Gastroesophageal sphincter (tissue), 3 donors: ENCODE measurements at regions not wholly inside any gene's neighbourhood (a gene's known extent, or its start where the extent isn't known, plus 50 kb on each side); places are given as distances from the start of the nearest gene placed in this dataset.

Source experiments
- EP300 ChIP-seq: sonication (generic); formaldehyde crosslinking; IDR thresholded peaks from one replicate; pipeline ENCODE4 v1.6.1; 2017; ENCODE audit warnings: antibody characterized with exemption, mild to moderate bottlenecking
- POLR2A ChIP-seq, 2 donors: fragments of 450-650 bp; IDR thresholded peaks; one replicate each; pipeline ENCODE4 v1.6.1; 2017; ENCODE audit warnings: antibody characterized with exemption in 2 of 2, mild to moderate bottlenecking in 2 of 2, moderate library complexity in 1 of 2
- POLR2AphosphoS5 ChIP-seq: sonication (generic); formaldehyde crosslinking; IDR thresholded peaks from one replicate; pipeline ENCODE4 v1.6.1; 2017; ENCODE audit warnings: antibody characterized with exemption
- TF ChIP-seq, protein P1 (sequence below), 4 experiments: fragments of 200-600 bp in 2 of 4; fragments of 450-650 bp in 2 of 4; sonication (generic) in 1 of 4; IDR thresholded peaks; one replicate each; pipeline ENCODE4 v1.5.1; 2017 to 2019; ENCODE audit warnings: antibody characterized with exemption in 4 of 4, mild to moderate bottlenecking in 2 of 4, moderate library complexity in 2 of 4

DNA sequence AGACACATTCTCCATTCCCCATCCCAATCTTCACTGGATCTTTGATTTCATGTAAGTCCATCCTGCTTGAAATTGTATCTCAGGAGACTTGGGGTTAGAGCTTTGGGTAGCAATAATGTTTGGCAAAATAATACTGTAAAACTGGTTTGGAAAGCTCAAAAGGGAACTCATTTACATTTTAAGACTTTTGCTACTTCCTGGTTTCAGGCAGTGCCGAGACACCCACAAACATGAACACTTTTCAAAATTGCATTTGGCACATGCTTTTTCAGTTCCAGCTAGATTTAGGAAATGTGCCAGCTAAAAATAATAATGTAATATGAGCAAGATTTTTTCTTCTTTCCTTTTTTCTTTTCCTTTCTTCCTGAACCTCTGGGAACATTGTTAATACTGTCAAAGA, 145.7 kb upstream of the CBLB start:
- TF ChIP-seq, protein P1, sequence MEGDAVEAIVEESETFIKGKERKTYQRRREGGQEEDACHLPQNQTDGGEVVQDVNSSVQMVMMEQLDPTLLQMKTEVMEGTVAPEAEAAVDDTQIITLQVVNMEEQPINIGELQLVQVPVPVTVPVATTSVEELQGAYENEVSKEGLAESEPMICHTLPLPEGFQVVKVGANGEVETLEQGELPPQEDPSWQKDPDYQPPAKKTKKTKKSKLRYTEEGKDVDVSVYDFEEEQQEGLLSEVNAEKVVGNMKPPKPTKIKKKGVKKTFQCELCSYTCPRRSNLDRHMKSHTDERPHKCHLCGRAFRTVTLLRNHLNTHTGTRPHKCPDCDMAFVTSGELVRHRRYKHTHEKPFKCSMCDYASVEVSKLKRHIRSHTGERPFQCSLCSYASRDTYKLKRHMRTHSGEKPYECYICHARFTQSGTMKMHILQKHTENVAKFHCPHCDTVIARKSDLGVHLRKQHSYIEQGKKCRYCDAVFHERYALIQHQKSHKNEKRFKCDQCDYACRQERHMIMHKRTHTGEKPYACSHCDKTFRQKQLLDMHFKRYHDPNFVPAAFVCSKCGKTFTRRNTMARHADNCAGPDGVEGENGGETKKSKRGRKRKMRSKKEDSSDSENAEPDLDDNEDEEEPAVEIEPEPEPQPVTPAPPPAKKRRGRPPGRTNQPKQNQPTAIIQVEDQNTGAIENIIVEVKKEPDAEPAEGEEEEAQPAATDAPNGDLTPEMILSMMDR (IDR thresholded peaks at IDR 0.05), result no peak
- TF ChIP-seq POLR2A (IDR thresholded peaks at IDR 0.05) (no peak), EP300 (no peak), POLR2AphosphoS5 (no peak)
